ENCODE measurements at regions not wholly inside any gene's neighbourhood (a gene's known extent, or its start where the extent isn't known, plus 50 kb on each side); places are given as distances from the start of the nearest gene placed in this dataset.
A peak's percentile ranks its signal among the peaks of the same experiment; 100 is the strongest.

GRCh38 chr1:224811564-224811963 lies 117.9 kb upstream of the DNAH14 start:
- Histone ChIP-seq H3K4me3 (ENCODE audit: low read length in 3 of 3) (no peak overlapping the region), H3K27me3 (ENCODE audit: control insufficient read depth, insufficient read depth, low read length) (no peaks in the 10 kb centered on the region), H3K9ac (ENCODE audit: low read length in 3 of 3) (no peak overlapping the region), H3K4me1 (ENCODE audit: control insufficient read depth in 2 of 3, insufficient read depth in 2 of 3, low read depth in 1 of 3, low read length in 3 of 3) (no peaks in the 10 kb centered on the region), H3K36me3 (ENCODE audit: control insufficient read depth in 2 of 3, insufficient read depth in 3 of 3, low read length in 3 of 3) (no peaks in the 10 kb centered on the region), H3K9me3 (ENCODE audit: control insufficient read depth in 2 of 3, insufficient read depth in 1 of 3, low read length in 3 of 3) (peaks cover 0 to 6% (median 0%) of the 10 kb centered on the region in 3 donors), H3K27ac (ENCODE audit: low read depth in 2 of 2, low read length in 2 of 2) (no peak overlapping the region)
- peak in 4 of 5 donors; percentile 30 to 63 (median 50) for DNase-seq
- no peak for FAIRE-seq
- TF ChIP-seq CTCF (IDR thresholded peaks at IDR 0.05; ENCODE audit: borderline replicate concordance, extremely low read depth, insufficient read depth): no peak
- intact Hi-C loops (cut with DNase I): no loop called here

- no peak for FAIRE-seq
- intact Hi-C loops (cut with DNase I): no loop called here
- no peak overlapping the region for H3K4me3 ChIP-seq (ENCODE audit: low read length in 3 of 3)
These were observed 113.8 kb upstream of the DNAH14 start for GRCh38 chr1:224815647-224816046.

DNA sequence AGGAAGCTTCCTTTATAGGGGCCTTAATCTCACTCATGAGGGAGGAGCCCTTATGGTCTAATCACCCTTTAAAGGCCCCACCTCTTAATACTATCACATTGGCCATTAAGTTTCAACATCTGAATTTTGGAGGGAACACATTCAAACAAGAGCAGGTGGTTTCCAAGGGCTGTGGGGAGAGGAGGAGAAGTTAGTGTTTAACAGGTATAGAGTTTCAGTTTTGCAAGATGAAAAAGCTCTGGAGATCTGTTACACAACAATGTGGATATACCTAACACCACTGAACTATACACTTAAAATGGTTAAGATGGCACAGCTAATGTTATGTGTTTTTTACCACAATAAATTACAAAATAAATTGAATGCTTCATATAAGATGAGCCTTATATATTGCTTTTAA lies 113.4 kb upstream of the DNAH14 start:
- H3K27ac ChIP-seq (ENCODE audit: low read depth in 2 of 2, low read length in 2 of 2): no peak overlapping the region
- no peaks in the 10 kb centered on the region for H3K36me3 ChIP-seq (ENCODE audit: control insufficient read depth in 2 of 3, insufficient read depth in 3 of 3, low read length in 3 of 3)
- intact Hi-C loops (cut with DNase I): no loop called here
- DNase-seq (peak in 2 of 5 donors; percentile 5 to 9), FAIRE-seq (no peak)
- TF ChIP-seq CTCF (IDR thresholded peaks at IDR 0.05; ENCODE audit: borderline replicate concordance, extremely low read depth, insufficient read depth): no peak
- H3K9ac ChIP-seq (ENCODE audit: low read length in 3 of 3): no peak overlapping the region
- H3K4me1 ChIP-seq (ENCODE audit: control insufficient read depth in 2 of 3, insufficient read depth in 2 of 3, low read depth in 1 of 3, low read length in 3 of 3): no peaks in the 10 kb centered on the region
- no peak overlapping the region for H3K4me3 ChIP-seq (ENCODE audit: low read length in 3 of 3)
- peaks cover 0 to 8% (median 0%) of the 10 kb centered on the region in 3 donors for H3K9me3 ChIP-seq (ENCODE audit: control insufficient read depth in 2 of 3, insufficient read depth in 1 of 3, low read length in 3 of 3)
- H3K27me3 ChIP-seq (ENCODE audit: control insufficient read depth, insufficient read depth, low read length): no peaks in the 10 kb centered on the region

More at GRCh38 chr1:224815647-224816046, 113.8 kb upstream of the DNAH14 start:
- no peaks in the 10 kb centered on the region for H3K36me3 ChIP-seq (ENCODE audit: control insufficient read depth in 2 of 3, insufficient read depth in 3 of 3, low read length in 3 of 3)
- no peak overlapping the region for H3K9ac ChIP-seq (ENCODE audit: low read length in 3 of 3)
- peaks cover 0 to 6% (median 0%) of the 10 kb centered on the region in 3 donors for H3K9me3 ChIP-seq (ENCODE audit: control insufficient read depth in 2 of 3, insufficient read depth in 1 of 3, low read length in 3 of 3)
- no peak for DNase-seq
- H3K4me1 ChIP-seq (ENCODE audit: control insufficient read depth in 2 of 3, insufficient read depth in 2 of 3, low read depth in 1 of 3, low read length in 3 of 3): no peaks in the 10 kb centered on the region
- no peak for TF ChIP-seq CTCF (IDR thresholded peaks at IDR 0.05; ENCODE audit: borderline replicate concordance, extremely low read depth, insufficient read depth)
- no peaks in the 10 kb centered on the region for H3K27me3 ChIP-seq (ENCODE audit: control insufficient read depth, insufficient read depth, low read length)
- H3K27ac ChIP-seq (ENCODE audit: low read depth in 2 of 2, low read length in 2 of 2): no peak overlapping the region

GRCh38 chr1:224817382-224817781 lies 112.1 kb upstream of the DNAH14 start:
- FAIRE-seq: no peak
- H3K4me3 ChIP-seq (ENCODE audit: low read length in 3 of 3): no peak overlapping the region
- DNase-seq: no peak
- intact Hi-C loops (cut with DNase I): no loop called here
- peaks cover 0 to 11% (median 0%) of the 10 kb centered on the region in 3 donors for H3K9me3 ChIP-seq (ENCODE audit: control insufficient read depth in 2 of 3, insufficient read depth in 1 of 3, low read length in 3 of 3)
- no peaks in the 10 kb centered on the region for H3K27me3 ChIP-seq (ENCODE audit: control insufficient read depth, insufficient read depth, low read length)
- no peak for TF ChIP-seq CTCF (IDR thresholded peaks at IDR 0.05; ENCODE audit: borderline replicate concordance, extremely low read depth, insufficient read depth)
- H3K27ac ChIP-seq (ENCODE audit: low read depth in 2 of 2, low read length in 2 of 2): no peak overlapping the region
- H3K36me3 ChIP-seq (ENCODE audit: control insufficient read depth in 2 of 3, insufficient read depth in 3 of 3, low read length in 3 of 3): no peaks in the 10 kb centered on the region
- no peaks in the 10 kb centered on the region for H3K4me1 ChIP-seq (ENCODE audit: control insufficient read depth in 2 of 3, insufficient read depth in 2 of 3, low read depth in 1 of 3, low read length in 3 of 3)
- H3K9ac ChIP-seq (ENCODE audit: low read length in 3 of 3): no peak overlapping the region

Data from kidney (tissue), 13 donors.